Mesenteric fat pad (tissue), 1 donor: ENCODE measurements at regions not wholly inside any gene's neighbourhood (a gene's known extent, or its start where the extent isn't known, plus 50 kb on each side); places are given as distances from the start of the nearest gene placed in this dataset.
"Not testable (repeated sequence)": the region's sequence is repeated elsewhere in the genome, so short reads cannot be mapped to it uniquely, and the experiment has no call there.

Experiments used
- DNase-seq: peaks from one replicate; pipeline ENCODE4 v3.0.0-alpha.2; 2020; ENCODE audit warnings: low spot score
- donor health status: DM: yes; HTN: yes; CAD: no.

DNA sequence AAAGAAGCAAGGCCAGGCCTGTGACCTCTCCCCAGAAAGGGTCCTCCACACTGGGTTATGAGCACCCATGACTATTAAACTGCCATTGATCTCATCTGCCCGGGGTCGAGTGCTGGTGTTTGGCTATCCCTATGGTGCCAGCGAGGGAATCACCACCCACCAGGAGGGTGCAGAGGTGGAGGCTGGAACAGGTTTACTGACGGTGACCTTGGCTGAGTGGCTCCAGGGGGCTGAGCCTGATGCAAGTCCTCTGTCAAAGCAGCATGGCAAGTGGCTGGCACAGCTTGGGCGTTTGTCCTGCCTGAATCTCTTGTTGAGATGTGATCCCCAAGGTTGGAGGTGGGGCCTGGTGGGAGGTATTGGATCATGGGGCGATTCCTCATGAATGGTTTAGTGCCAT lies 196.4 kb upstream of the HDAC4 start:
- DNase-seq: peak; percentile 82

DNA sequence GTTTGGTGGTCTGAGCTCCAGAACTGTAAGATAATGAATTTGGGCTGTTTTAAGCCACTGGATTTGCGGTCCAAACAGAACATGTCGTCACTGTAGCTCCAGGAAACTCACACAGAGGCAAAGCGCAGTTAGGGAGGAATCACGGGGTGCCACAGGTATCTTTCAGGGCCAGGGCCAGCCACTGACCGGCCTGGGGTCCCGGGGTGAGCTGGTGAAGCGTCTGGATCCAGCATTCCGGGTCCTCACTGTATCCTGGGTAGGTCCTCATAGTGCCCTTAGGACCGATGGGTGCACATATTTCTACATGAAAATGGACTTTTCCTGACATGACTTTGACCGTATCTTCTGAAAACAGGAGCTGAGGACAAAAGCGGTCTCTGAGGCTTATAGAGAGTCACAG lies 196.0 kb upstream of the HDAC4 start:
- peak; percentile 62 for DNase-seq

GRCh38 chr2:239596253-239596652 lies 195.4 kb upstream of the HDAC4 start:
- no peak for DNase-seq

DNA sequence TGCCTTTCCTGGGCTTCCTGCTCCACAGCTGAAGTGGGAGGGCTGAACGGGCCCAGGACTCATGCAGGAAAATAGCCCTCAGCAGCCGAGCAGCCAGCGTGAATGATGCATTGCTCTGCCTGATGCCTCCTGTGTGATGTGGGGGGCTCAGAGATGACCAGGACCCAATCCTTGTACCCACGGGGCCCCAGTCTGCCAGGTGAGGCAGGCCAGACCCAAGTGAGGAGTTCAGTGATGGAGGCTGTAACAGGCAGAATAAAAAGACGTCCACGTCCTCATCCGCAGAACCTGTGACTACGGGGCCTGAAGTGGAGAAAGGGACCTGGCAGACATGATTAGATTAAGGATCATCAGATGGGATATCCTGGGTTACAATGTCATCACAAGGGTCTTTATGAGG lies 194.9 kb upstream of the HDAC4 start:
- peak; percentile 82 for DNase-seq

GRCh38 chr2:239594772-239595608 lies 194.2 kb upstream of the HDAC4 start:
- DNase-seq: peak; percentile 87

- DNase-seq: peak; percentile 59
These were observed 193.4 kb upstream of the HDAC4 start for GRCh38 chr2:239594019-239594771.

- DNase-seq: no peak
These were observed 192.6 kb upstream of the HDAC4 start for GRCh38 chr2:239593455-239593854.

GRCh38 chr2:239592629-239593290 lies 191.9 kb upstream of the HDAC4 start:
- not testable (repeated sequence) for DNase-seq

DNA sequence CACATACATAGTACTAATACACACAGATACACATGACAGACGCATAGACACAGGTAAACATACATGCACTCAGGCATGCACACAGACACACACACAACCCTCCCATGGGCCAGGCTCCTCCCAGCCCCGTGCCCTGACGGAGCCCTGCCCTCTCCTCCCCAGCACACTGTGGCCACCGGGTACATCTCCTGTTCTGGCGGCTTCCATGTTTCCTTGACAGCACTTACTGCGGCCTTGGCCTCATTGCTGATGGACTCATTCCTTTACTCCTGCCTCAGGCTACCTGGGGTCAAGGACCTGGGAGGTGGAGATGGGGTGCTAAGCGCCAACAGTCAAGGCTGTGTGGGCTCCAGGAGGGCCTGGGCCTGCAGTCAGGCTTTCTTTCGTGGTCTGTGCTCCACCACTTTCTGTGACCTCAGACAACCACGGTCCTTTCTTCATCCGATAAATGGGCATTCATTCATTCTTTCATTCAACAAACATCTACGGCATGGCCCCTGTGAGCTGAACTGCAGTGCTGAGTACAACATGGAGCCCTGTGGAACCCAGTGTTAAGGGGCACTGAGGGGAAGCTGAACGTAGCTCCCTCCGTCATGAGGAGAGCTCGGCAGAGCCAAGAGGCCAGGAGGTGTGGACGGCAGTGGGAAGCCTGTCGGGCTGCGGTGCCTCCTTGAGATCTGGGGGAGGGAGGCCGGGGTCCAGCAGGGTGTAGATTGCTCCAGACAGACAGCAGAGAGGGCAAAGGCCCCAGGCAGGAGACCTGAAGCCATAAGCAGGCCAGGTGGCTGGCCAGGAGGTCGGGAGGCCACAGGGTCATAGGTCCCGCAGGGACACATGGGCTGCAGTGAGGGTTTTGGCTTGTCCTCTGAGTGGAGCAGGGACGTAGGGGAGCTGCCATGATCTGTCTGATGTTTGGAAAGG lies 190.4 kb upstream of the HDAC4 start:
- peak; percentile 81 for DNase-seq

DNA sequence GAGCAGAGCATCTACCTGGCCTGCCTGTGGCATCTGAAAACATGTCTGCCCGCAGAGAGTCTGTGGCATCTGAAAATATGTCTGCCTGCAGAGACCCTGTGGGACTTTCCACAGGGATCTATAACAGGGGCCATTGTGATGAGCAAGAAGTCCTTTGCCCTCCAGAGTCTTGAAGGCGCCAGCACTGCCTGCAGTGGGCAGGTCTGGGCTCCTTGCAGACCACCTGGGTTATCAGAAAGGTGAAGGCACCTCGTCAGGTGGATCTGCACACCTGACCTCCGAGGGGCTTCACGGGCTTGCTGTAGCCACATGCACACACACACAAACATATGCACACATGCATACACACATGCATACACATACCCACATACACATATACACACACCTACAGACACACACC lies 189.5 kb upstream of the HDAC4 start:
- DNase-seq: no peak

GRCh38 chr2:239589833-239590232 lies 189.0 kb upstream of the HDAC4 start:
- DNase-seq: no peak

GRCh38 chr2:239589270-239589825 lies 188.5 kb upstream of the HDAC4 start:
- no peak for DNase-seq

- no peak for DNase-seq
These were observed 187.8 kb upstream of the HDAC4 start for GRCh38 chr2:239588451-239589269.

- DNase-seq: no peak
These were observed 187.0 kb upstream of the HDAC4 start for GRCh38 chr2:239587841-239588240.

GRCh38 chr2:239587311-239587731 lies 186.5 kb upstream of the HDAC4 start:
- DNase-seq: no peak

DNA sequence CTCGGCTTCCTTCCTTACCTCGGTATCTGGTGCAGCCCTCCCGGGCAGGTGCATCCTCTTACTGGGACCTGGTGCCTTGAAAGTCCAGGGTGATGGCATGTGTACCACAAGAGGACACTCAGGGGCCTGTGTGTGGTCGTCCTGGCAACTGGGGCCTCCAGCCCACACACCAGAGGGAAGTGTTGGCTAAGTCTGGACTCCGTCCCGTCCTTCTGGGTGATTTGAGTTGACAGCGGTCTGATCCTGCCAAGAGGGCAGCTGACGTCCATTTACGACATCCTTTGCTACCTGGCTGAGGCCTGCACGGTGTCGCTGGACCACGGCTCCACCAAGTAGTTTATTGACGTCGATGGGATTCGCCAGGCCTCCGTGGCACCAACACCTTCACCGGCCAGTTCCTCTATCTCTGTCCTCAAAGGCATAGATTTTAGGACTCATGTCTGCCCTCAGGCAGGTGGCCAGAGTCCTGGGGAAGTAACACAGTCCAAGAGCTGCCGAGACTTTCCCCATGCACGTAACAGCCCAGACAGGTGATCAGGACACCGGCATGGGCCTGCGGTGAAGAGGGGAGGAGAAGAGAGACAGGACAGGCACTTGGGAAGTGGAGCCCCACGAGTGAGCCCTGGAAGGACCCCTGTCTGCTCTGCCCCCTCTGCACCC lies 186.0 kb upstream of the HDAC4 start:
- DNase-seq: no peak

- no peak for DNase-seq
These were observed 184.6 kb upstream of the HDAC4 start for GRCh38 chr2:239585422-239585821.

DNA sequence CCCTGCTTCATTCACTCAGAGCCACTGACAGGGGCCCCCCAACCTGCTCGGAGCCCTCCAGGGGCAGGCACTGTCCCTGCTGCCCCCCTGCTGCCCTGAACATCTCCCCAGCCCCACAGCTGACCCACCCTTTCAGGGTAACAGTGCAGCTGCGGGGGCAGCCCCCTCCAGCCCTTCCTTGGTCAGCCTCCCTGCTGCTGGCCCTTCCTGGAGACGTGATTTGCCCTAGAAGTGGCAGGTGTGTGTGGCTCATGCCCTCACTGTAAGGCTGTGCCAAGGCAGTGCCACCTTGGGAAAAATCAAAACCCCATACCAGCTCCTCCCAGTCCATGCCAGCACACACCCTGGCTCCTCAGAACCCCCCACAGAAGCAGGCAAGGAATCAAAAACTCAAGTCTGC lies 184.2 kb upstream of the HDAC4 start:
- DNase-seq: no peak
